ENCODE measurements at regions not wholly inside any gene's neighbourhood (a gene's known extent, or its start where the extent isn't known, plus 50 kb on each side); places are given as distances from the start of the nearest gene placed in this dataset.

DNA sequence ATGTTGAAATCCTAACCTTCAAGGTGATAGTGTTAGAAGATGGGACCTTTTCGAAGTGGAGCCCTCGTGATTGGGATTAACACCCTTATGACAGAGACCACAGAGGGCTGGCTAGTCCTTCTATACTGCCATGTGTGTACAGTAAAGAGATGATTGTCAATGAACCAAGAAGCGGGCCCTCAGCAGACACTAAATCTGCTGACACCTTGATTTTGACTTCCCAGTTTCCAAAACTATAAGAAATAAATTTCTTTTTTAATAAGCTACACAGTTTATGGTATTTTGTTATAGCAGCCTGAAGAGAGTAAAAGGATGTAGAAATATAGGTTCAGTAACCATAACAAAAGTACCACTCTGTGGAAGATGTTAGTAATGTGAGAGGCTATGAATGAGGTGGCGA, 419.0 kb upstream of the NUDT12 start:
- TF ChIP-seq, protein P1, sequence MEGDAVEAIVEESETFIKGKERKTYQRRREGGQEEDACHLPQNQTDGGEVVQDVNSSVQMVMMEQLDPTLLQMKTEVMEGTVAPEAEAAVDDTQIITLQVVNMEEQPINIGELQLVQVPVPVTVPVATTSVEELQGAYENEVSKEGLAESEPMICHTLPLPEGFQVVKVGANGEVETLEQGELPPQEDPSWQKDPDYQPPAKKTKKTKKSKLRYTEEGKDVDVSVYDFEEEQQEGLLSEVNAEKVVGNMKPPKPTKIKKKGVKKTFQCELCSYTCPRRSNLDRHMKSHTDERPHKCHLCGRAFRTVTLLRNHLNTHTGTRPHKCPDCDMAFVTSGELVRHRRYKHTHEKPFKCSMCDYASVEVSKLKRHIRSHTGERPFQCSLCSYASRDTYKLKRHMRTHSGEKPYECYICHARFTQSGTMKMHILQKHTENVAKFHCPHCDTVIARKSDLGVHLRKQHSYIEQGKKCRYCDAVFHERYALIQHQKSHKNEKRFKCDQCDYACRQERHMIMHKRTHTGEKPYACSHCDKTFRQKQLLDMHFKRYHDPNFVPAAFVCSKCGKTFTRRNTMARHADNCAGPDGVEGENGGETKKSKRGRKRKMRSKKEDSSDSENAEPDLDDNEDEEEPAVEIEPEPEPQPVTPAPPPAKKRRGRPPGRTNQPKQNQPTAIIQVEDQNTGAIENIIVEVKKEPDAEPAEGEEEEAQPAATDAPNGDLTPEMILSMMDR (IDR thresholded peaks at IDR 0.05) = no peak
- TF ChIP-seq POLR2A (IDR thresholded peaks at IDR 0.05) = no peak

Measured in right lobe of liver (tissue), 4 donors.